GM23338 (cell line): ENCODE measurements at regions not wholly inside any gene's neighbourhood (a gene's known extent, or its start where the extent isn't known, plus 50 kb on each side); places are given as distances from the start of the nearest gene placed in this dataset.

Experiments used
- CTCF ChIP-seq, 2 experiments: fragments of 200-600 bp in 1 of 2; sonication (generic) in 1 of 2; conservative IDR thresholded peaks; 2 replicates each; pipeline versions ENCODE4 v1.5.1 to v1.6.1; 2016 to 2017; ENCODE audit warnings: antibody characterized with exemption in 2 of 2, low read depth in 2 of 2, mild to moderate bottlenecking in 2 of 2, moderate library complexity in 1 of 2
- EZH2 ChIP-seq: fragments of 200-600 bp; sonication (generic); IDR thresholded peaks from one replicate; pipeline ENCODE4 v1.8.0; 2017; ENCODE audit warnings: antibody characterized with exemption, mild to moderate bottlenecking, low read depth; ENCODE audit not compliant: unreplicated experiment
- EZH2phosphoT487 ChIP-seq: fragments of 200-600 bp; sonication (generic); IDR thresholded peaks from one replicate; pipeline ENCODE4 v1.8.1; 2018; ENCODE audit warnings: antibody characterized with exemption; ENCODE audit not compliant: unreplicated experiment
- NANOG ChIP-seq: IDR thresholded peaks from 2 replicates; pipeline ENCODE4 v1.6.1; 2016; ENCODE audit warnings: antibody characterized with exemption, borderline replicate concordance
- POLR2AphosphoS5 ChIP-seq: IDR thresholded peaks from 2 replicates; pipeline ENCODE4 v1.6.1; 2016; ENCODE audit warnings: antibody characterized with exemption, low read depth
- ZNF114 ChIP-seq: fragments of 250-450 bp; sonication (Bioruptor Pico); IDR thresholded peaks from 2 replicates; pipeline ENCODE4 v1.5.0; 2020; ENCODE audit warnings: mild to moderate bottlenecking, moderate library complexity
- TF ChIP-seq, protein P1 (sequence below): IDR thresholded peaks from one replicate; pipeline ENCODE4 v1.6.1; 2018; ENCODE audit warnings: antibody characterized with exemption; ENCODE audit not compliant: unreplicated experiment

DNA sequence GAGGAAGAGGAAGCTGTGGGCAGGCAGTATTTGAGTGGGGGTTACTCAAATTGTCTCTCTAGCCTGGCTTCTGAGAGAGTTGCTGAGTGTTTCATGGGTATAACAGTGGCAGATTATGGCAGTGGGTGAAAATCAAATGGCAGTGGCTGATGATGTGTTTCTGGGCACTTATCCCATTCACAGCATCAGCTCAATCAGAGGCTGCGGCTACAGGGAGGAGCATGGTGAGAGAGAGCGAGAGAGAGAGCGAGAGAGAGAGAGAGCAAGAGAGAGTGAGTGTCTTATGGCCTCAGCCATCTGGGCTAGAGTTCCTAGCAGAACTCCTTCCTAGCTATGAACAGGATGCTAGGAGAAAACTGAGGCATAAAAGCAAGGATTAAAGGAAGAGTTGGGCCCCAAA is 178.9 kb downstream of the OLFM4 start:
- no peak for TF ChIP-seq CTCF (conservative IDR thresholded peaks at IDR 0.05; ENCODE audit: low read depth in 2 of 2)
- TF ChIP-seq, protein P1, sequence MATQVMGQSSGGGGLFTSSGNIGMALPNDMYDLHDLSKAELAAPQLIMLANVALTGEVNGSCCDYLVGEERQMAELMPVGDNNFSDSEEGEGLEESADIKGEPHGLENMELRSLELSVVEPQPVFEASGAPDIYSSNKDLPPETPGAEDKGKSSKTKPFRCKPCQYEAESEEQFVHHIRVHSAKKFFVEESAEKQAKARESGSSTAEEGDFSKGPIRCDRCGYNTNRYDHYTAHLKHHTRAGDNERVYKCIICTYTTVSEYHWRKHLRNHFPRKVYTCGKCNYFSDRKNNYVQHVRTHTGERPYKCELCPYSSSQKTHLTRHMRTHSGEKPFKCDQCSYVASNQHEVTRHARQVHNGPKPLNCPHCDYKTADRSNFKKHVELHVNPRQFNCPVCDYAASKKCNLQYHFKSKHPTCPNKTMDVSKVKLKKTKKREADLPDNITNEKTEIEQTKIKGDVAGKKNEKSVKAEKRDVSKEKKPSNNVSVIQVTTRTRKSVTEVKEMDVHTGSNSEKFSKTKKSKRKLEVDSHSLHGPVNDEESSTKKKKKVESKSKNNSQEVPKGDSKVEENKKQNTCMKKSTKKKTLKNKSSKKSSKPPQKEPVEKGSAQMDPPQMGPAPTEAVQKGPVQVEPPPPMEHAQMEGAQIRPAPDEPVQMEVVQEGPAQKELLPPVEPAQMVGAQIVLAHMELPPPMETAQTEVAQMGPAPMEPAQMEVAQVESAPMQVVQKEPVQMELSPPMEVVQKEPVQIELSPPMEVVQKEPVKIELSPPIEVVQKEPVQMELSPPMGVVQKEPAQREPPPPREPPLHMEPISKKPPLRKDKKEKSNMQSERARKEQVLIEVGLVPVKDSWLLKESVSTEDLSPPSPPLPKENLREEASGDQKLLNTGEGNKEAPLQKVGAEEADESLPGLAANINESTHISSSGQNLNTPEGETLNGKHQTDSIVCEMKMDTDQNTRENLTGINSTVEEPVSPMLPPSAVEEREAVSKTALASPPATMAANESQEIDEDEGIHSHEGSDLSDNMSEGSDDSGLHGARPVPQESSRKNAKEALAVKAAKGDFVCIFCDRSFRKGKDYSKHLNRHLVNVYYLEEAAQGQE, result no peak
- TF ChIP-seq POLR2AphosphoS5, result no peak
- no peak for TF ChIP-seq ZNF114 (CRISPR knock-in tag)
- TF ChIP-seq NANOG, result no peak
- no peak for TF ChIP-seq EZH2
- no peak for TF ChIP-seq EZH2phosphoT487
